GM21786 (cell line): ENCODE measurements at regions not wholly inside any gene's neighbourhood (a gene's known extent, or its start where the extent isn't known, plus 50 kb on each side); places are given as distances from the start of the nearest gene placed in this dataset.

ENCODE experiments used
- ATAC-seq: cut with Tn5 transposase; IDR thresholded peaks from one replicate; pipeline ENCODE4 v1.9.1; 2021; ENCODE audit not compliant: unreplicated experiment

DNA sequence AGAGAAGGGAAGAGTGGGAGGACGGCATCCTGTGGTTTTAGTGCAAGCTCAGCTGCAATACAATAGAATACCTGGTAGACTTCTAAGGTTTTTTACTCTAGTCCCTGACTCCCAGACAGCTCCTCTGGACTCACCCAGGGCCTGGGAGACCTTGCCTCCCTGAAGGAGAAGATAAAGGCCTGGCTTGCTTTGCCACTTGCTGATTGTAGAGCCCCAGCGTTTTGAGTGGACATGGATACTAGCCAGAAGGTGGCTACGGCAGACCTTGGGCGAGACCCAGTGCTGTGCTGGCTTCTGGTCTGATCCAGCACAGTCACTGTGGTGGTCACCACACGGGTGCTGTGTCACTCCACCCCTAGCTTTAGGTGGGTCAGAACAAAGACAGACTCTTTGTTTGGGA, 72.2 kb upstream of the TTC14 start:
- ATAC-seq = no peak

DNA sequence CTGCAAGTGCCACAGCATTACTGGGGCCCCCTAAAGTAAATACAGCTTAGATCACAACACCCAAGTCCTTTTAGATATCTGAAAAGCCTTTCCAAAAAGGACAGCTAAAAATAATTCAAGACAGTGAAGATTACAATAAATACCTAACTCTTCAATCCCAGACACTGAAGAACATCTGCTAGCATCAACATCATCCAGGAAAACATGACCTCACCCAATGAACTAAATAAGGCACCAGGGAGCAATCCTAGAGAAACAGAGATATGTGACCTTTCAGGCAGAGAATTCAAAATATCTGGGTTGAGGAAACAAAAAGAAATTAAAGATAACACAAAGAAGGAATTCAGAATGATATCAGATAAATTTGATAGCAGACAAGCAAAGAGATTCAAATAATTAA, 71.7 kb upstream of the TTC14 start:
- no peak for ATAC-seq

DNA sequence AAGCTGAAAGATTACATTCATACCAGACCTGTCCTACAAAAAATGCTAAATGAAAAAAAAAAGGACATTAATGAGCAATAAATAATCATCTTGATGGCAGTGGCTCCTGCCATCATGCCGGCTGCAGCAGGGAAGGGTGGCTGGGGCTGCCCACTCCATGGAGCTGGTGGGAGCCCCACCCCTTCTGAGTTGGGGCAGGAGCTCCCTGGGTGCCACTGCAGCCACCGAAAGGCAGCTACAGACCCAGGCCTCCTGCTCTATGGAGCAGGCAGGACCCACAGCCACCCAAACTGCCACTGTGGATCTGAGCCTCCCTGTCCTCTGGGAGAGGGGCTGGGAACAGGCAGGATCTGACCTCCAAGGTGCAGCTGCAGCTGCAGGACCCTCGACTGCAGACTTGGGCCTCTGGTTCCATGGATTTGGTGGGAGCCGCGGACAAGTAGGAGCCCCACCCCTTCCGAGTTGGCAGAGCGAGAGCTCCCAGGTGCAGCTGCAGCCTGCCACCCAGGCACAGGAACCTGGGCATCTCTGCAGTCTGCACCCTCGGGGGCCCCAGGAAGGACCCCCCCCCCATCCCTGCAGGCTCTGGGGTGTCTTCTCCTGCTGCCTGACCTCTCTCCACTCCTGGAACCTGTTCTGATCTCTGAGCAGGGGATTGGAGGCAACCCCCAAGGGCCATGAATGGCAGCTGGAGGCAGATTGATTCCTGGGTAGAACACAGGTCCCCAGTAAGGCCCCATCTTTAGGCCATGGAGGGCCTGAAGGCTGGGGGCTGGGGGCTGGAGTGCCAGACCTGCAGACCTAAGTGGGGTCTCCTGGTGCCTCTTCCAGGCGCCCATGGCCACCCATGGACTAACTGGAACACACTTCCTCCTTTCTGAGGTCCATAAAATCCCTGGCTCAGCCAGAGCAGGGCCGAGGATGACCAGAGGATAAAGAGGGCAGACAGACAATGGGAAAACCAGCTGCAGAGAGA, 70.4 kb upstream of the TTC14 start:
- ATAC-seq = no peak

DNA sequence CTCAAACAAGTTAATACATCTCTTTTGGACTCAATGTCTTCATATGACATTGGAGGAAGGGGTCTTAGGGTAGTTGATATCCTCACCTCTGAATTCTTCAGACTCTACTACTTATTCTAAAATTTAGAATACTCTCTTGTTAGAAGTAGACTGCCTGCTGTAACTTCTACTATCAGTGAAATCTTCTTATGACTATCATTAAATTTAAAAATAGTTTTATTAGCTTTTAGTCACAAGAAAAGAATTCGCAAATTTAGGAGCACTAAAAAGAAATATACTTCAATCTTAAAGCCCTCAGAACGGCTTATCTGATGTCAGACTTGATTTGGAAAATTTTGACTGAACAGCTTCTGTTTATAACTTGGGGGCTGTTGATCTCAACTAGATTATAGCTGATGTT, 67.1 kb upstream of the TTC14 start:
- no peak for ATAC-seq

DNA sequence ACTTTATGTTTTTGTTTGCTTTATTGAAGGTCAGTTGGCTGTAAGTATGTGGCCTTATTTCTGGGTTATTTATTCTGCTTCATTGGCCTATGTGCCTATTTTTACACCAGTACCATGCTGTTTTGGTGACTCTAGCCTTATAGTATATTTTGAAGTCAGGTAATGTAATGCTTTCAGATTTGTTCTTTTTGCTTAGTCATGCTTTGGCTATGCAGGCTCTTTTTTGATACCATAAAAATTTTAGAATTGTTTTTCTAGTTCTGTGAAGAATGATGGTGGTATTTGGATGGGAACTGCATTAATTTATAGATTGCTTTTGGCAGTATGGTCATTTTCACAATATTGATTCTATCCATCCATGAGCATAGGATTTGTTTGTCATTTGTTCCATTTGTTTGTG, 63.5 kb upstream of the TTC14 start:
- no peak for ATAC-seq

DNA sequence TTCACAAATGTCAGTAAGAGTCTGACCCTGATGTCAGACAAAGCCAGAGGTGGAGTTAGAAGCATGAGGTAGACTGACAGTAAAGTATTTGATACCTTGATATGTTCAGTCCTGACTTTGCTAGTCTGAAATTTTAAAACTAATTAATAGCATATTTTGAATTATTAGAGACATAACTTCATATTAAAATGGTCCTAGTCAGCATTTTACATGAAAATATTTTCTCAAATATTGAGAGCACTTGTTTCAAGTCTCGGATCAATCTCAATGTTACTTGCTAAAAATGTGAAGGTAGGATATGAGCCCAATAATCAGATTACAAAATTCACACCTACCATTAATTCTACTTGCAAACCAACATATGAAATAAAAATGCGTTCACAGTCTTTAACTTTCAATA, 58.1 kb upstream of the TTC14 start:
- no peak for ATAC-seq

DNA sequence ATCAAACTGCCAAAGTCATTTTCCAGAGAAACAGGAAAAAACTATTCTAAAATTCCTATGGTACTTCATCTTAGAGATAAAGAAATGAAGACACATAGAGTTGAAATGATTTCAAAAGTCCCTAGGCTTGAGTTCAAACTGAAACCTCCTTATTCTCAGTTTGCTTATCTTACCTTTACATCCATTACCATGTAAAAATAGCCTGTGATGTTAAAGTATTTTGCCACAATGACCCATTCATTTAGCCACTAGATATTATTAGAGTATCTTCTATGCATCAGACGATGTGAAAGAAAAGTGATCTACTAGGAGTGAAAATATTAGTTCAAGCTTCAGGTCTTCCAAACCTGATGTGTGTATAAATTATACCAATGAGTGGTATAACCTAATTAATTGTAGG, 55.1 kb upstream of the TTC14 start:
- no peak for ATAC-seq

DNA sequence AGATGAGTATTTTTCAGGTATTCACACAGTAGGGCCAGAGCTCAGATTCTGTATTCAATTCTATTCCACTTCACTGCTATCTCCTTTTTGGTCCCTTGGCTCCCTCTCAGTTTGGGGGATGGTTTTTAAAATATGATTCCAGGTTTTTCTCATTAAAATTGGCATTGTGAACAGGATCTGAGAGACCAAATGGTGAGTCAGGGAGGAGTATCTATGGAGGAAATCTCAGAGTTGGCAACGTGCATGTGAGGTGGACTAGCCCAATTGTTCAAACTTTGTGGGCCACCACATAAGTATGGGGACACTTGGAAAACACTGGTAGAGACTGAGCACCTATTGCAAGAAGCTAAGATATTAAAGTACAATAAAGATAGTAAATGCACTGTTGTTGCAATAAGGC, 53.9 kb upstream of the TTC14 start:
- no peak for ATAC-seq
